Kasumi-1 (cell line): ENCODE measurements at regions not wholly inside any gene's neighbourhood (a gene's known extent, or its start where the extent isn't known, plus 50 kb on each side); places are given as distances from the start of the nearest gene placed in this dataset.

Experiments used
- DNase-seq, 2 experiments: peaks; one replicate each; lab custom pipeline; 2025; lab: John Stamatoyannopoulos, UW

- DNase-seq, result no peak
These were observed 164.2 kb downstream of the MACROH2A1 start for GRCh38 chr5:135234666-135235401.

GRCh38 chr5:135234242-135234641 lies 164.8 kb downstream of the MACROH2A1 start:
- DNase-seq, result no peak

- no peak for DNase-seq
These were observed 165.6 kb downstream of the MACROH2A1 start for GRCh38 chr5:135233477-135233876.

GRCh38 chr5:135232958-135233357 lies 166.1 kb downstream of the MACROH2A1 start:
- DNase-seq, result no peak

- no peak for DNase-seq
These were observed 167.7 kb downstream of the MACROH2A1 start for GRCh38 chr5:135231289-135231688.

GRCh38 chr5:135230251-135230925 lies 168.6 kb downstream of the MACROH2A1 start:
- DNase-seq, result peak; percentile 60 to 75

- DNase-seq, result no peak
These were observed 169.3 kb downstream of the MACROH2A1 start for GRCh38 chr5:135229679-135230132.

- no peak for DNase-seq
These were observed 169.9 kb downstream of the MACROH2A1 start for GRCh38 chr5:135229122-135229521.

- DNase-seq, result no peak
These were observed 170.8 kb downstream of the MACROH2A1 start for GRCh38 chr5:135228222-135228621.

- no peak for DNase-seq
These were observed 171.7 kb downstream of the MACROH2A1 start for GRCh38 chr5:135227064-135228022.

- peak; percentile 78 to 86 for DNase-seq
These were observed 173.0 kb downstream of the MACROH2A1 start for GRCh38 chr5:135225856-135226560.

GRCh38 chr5:135223891-135224625 lies 175.0 kb downstream of the MACROH2A1 start:
- peak; percentile 37 to 42 for DNase-seq

- DNase-seq, result no peak
These were observed 175.6 kb downstream of the MACROH2A1 start for GRCh38 chr5:135223404-135223803.

- DNase-seq, result no peak
These were observed 176.3 kb downstream of the MACROH2A1 start for GRCh38 chr5:135222771-135223170.

- DNase-seq, result no peak
These were observed 176.8 kb downstream of the MACROH2A1 start for GRCh38 chr5:135222171-135222681.

- no peak for DNase-seq
These were observed 177.3 kb downstream of the MACROH2A1 start for GRCh38 chr5:135221696-135222095.

GRCh38 chr5:135221187-135221473 lies 177.9 kb downstream of the MACROH2A1 start:
- no peak for DNase-seq

- DNase-seq, result no peak
These were observed 178.4 kb downstream of the MACROH2A1 start for GRCh38 chr5:135220394-135221186.

GRCh38 chr5:135219868-135220267 lies 179.2 kb downstream of the MACROH2A1 start:
- DNase-seq, result no peak
